ENCODE measurements at regions not wholly inside any gene's neighbourhood (a gene's known extent, or its start where the extent isn't known, plus 50 kb on each side); places are given as distances from the start of the nearest gene placed in this dataset.

DNA sequence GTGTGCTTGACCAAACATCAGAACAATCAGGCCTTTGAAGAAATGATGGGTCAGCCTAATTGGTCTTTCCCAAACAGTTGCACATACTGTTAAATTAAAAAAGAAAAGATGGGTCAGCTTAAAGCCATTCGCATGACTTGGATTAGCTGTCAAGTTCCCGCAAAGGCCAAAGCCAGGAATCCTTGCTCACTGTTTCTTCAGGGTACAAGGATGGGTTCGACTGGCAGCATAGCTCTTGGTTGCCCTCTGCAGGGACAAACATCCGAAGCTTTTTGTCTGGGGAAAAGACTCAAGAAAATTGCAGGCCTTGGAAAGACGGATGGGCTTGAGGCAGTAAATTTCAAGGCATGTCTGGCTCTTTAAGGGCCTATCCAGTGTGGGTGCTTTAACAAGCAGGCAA, 168.0 kb downstream of the HDGFL1 start:
- Histone ChIP-seq H3K4me3 (ENCODE audit: insufficient read depth, low read length) (no peak overlapping the region), H3K36me3 (ENCODE audit: insufficient read depth, low read length) (no peaks in the 10 kb centered on the region), H3K4me2 (ENCODE audit: insufficient read depth, low read length) (no peak overlapping the region), H3K27ac (ENCODE audit: low read depth, low read length) (no peak overlapping the region), H4K20me1 (ENCODE audit: insufficient read depth, low read length) (no peaks in the 10 kb centered on the region), H3K79me2 (ENCODE audit: insufficient read depth, low read length) (no peaks in the 10 kb centered on the region), H3K27me3 (ENCODE audit: insufficient read depth, low read length) (no peaks in the 10 kb centered on the region), H3K4me1 (ENCODE audit: insufficient read depth, low read length) (no peaks in the 10 kb centered on the region), H3K9me3 (ENCODE audit: low read depth, low read length) (no peaks in the 10 kb centered on the region), H2AFZ (ENCODE audit: low read length) (peak overlapping the region; percentile 28)
- DNase-seq (ENCODE audit: insufficient read length, low spot score, missing footprints), result peak; percentile 34
- TF ChIP-seq, protein P1, sequence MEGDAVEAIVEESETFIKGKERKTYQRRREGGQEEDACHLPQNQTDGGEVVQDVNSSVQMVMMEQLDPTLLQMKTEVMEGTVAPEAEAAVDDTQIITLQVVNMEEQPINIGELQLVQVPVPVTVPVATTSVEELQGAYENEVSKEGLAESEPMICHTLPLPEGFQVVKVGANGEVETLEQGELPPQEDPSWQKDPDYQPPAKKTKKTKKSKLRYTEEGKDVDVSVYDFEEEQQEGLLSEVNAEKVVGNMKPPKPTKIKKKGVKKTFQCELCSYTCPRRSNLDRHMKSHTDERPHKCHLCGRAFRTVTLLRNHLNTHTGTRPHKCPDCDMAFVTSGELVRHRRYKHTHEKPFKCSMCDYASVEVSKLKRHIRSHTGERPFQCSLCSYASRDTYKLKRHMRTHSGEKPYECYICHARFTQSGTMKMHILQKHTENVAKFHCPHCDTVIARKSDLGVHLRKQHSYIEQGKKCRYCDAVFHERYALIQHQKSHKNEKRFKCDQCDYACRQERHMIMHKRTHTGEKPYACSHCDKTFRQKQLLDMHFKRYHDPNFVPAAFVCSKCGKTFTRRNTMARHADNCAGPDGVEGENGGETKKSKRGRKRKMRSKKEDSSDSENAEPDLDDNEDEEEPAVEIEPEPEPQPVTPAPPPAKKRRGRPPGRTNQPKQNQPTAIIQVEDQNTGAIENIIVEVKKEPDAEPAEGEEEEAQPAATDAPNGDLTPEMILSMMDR (IDR thresholded peaks at IDR 0.05; ENCODE audit: extremely low read depth, low read depth, low read length), result peak; percentile 63

DNA sequence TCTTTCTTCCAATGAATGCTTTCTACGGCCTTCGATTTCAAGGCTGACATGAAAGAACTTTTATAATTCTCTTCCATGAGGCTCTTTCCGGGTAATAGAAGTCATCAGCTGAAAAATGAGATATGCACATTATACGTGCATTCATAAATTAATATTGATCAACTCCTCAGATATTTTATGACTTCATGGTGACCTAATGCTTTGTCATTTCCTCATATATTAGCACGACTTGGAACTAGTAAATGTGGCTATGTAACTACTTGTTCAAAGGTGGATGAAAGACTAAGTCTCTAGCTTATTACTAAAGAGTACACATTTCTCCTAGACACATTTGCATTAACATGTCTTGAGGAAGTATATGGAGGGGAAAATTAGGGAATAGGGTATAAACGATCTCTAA, 168.8 kb downstream of the HDGFL1 start:
- H3K27ac ChIP-seq (ENCODE audit: low read depth, low read length), result no peak overlapping the region
- no peak overlapping the region for H3K4me3 ChIP-seq (ENCODE audit: insufficient read depth, low read length)
- DNase-seq (ENCODE audit: insufficient read length, low spot score, missing footprints), result no peak
- H4K20me1 ChIP-seq (ENCODE audit: insufficient read depth, low read length), result no peaks in the 10 kb centered on the region
- H3K9me3 ChIP-seq (ENCODE audit: low read depth, low read length), result no peaks in the 10 kb centered on the region
- no peaks in the 10 kb centered on the region for H3K4me1 ChIP-seq (ENCODE audit: insufficient read depth, low read length)
- H3K27me3 ChIP-seq (ENCODE audit: insufficient read depth, low read length), result no peaks in the 10 kb centered on the region
- H3K36me3 ChIP-seq (ENCODE audit: insufficient read depth, low read length), result no peaks in the 10 kb centered on the region
- no peak overlapping the region for H2AFZ ChIP-seq (ENCODE audit: low read length)
- no peaks in the 10 kb centered on the region for H3K79me2 ChIP-seq (ENCODE audit: insufficient read depth, low read length)
- no peak overlapping the region for H3K4me2 ChIP-seq (ENCODE audit: insufficient read depth, low read length)
- TF ChIP-seq, protein P1 (IDR thresholded peaks at IDR 0.05; ENCODE audit: extremely low read depth, low read depth, low read length), result no peak

DNA sequence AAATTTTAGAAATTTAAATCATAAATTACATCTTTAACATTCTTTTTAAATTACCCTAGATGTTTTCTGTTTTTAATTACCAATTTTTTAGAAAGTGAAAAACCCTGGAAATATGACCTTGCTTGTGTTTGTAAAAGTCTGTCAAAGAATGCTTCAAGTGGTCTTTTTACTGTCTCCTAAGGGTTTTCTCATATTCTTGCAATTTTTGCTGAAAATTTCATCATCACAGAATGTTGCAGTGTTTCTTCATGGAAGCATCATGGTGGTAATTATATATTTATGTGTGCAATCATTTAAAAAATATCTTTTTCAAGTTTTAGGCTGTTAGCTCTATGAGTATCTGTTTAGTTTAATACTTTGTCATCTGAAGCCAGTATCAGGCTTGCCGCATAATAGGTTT, 178.2 kb downstream of the HDGFL1 start:
- TF ChIP-seq, protein P1 (IDR thresholded peaks at IDR 0.05; ENCODE audit: extremely low read depth, low read depth, low read length), result no peak
- H3K79me2 ChIP-seq (ENCODE audit: insufficient read depth, low read length), result no peaks in the 10 kb centered on the region
- no peak overlapping the region for H3K27ac ChIP-seq (ENCODE audit: low read depth, low read length)
- H3K36me3 ChIP-seq (ENCODE audit: insufficient read depth, low read length), result no peaks in the 10 kb centered on the region
- H3K4me3 ChIP-seq (ENCODE audit: insufficient read depth, low read length), result no peak overlapping the region
- no peaks in the 10 kb centered on the region for H4K20me1 ChIP-seq (ENCODE audit: insufficient read depth, low read length)
- H3K4me2 ChIP-seq (ENCODE audit: insufficient read depth, low read length), result no peak overlapping the region
- H3K9me3 ChIP-seq (ENCODE audit: low read depth, low read length), result no peaks in the 10 kb centered on the region
- H3K4me1 ChIP-seq (ENCODE audit: insufficient read depth, low read length), result no peaks in the 10 kb centered on the region
- no peak for DNase-seq (ENCODE audit: insufficient read length, low spot score, missing footprints)
- H2AFZ ChIP-seq (ENCODE audit: low read length), result no peak overlapping the region
- no peaks in the 10 kb centered on the region for H3K27me3 ChIP-seq (ENCODE audit: insufficient read depth, low read length)

DNA sequence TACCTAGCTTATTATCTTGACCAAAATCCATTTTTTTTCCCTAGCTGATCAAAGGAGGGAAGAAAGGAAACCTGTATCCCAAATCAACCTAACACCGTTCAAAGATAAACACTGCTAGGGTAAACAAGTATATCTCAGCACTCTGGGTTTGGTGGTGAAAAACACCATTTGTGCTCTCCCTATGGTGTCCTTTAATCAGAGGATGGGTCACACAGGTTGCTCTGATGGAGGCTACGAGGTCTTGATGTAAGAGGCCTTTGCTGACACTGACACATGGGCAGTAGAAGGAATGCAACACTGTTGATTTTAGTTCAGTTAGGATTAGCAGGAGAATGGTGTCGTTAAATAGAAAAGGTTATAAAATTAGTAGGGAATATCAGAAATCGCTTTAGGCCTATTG, 179.3 kb downstream of the HDGFL1 start:
- Histone ChIP-seq H3K79me2 (ENCODE audit: insufficient read depth, low read length) (no peaks in the 10 kb centered on the region), H4K20me1 (ENCODE audit: insufficient read depth, low read length) (no peaks in the 10 kb centered on the region), H3K9me3 (ENCODE audit: low read depth, low read length) (no peaks in the 10 kb centered on the region), H3K36me3 (ENCODE audit: insufficient read depth, low read length) (no peaks in the 10 kb centered on the region), H3K4me2 (ENCODE audit: insufficient read depth, low read length) (no peak overlapping the region), H2AFZ (ENCODE audit: low read length) (no peak overlapping the region), H3K4me3 (ENCODE audit: insufficient read depth, low read length) (no peak overlapping the region), H3K27ac (ENCODE audit: low read depth, low read length) (no peak overlapping the region), H3K4me1 (ENCODE audit: insufficient read depth, low read length) (no peaks in the 10 kb centered on the region), H3K27me3 (ENCODE audit: insufficient read depth, low read length) (no peaks in the 10 kb centered on the region)
- TF ChIP-seq, protein P1 (IDR thresholded peaks at IDR 0.05; ENCODE audit: extremely low read depth, low read depth, low read length), result no peak
- DNase-seq (ENCODE audit: insufficient read length, low spot score, missing footprints), result no peak

All from osteoblast (primary cell).